ENCODE measurements at regions not wholly inside any gene's neighbourhood (a gene's known extent, or its start where the extent isn't known, plus 50 kb on each side); places are given as distances from the start of the nearest gene placed in this dataset.

GRCh38 chr6:126643352-126643751 lies 303.4 kb downstream of the CENPW start:
- TF ChIP-seq, protein P1, sequence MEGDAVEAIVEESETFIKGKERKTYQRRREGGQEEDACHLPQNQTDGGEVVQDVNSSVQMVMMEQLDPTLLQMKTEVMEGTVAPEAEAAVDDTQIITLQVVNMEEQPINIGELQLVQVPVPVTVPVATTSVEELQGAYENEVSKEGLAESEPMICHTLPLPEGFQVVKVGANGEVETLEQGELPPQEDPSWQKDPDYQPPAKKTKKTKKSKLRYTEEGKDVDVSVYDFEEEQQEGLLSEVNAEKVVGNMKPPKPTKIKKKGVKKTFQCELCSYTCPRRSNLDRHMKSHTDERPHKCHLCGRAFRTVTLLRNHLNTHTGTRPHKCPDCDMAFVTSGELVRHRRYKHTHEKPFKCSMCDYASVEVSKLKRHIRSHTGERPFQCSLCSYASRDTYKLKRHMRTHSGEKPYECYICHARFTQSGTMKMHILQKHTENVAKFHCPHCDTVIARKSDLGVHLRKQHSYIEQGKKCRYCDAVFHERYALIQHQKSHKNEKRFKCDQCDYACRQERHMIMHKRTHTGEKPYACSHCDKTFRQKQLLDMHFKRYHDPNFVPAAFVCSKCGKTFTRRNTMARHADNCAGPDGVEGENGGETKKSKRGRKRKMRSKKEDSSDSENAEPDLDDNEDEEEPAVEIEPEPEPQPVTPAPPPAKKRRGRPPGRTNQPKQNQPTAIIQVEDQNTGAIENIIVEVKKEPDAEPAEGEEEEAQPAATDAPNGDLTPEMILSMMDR (IDR thresholded peaks at IDR 0.05), result no peak
- TF ChIP-seq POLR2A (IDR thresholded peaks at IDR 0.05), result no peak

Measured in thyroid gland (tissue), 4 donors.